Mononuclear cell (primary cell): ENCODE measurements at regions not wholly inside any gene's neighbourhood (a gene's known extent, or its start where the extent isn't known, plus 50 kb on each side); places are given as distances from the start of the nearest gene placed in this dataset.

Experiments used
- H3K27me3 ChIP-seq: 2 replicates; pipeline ENCODE4 v1.6.0; 2011; ENCODE audit warnings: low read length, control low read depth; ENCODE audit not compliant: insufficient read depth
- H3K4me1 ChIP-seq: 2 replicates; pipeline ENCODE4 v1.5.1; 2011; ENCODE audit warnings: mild to moderate bottlenecking, low read length, control low read depth; ENCODE audit not compliant: insufficient read depth
- H3K4me3 ChIP-seq: 2 replicates; pipeline ENCODE4 v1.5.1; 2011; ENCODE audit warnings: mild to moderate bottlenecking, low read length, moderate library complexity
- H3K9me3 ChIP-seq: 2 replicates; pipeline ENCODE4 v1.5.1; 2011; ENCODE audit warnings: low read depth, mild to moderate bottlenecking, control low read depth, low read length

DNA sequence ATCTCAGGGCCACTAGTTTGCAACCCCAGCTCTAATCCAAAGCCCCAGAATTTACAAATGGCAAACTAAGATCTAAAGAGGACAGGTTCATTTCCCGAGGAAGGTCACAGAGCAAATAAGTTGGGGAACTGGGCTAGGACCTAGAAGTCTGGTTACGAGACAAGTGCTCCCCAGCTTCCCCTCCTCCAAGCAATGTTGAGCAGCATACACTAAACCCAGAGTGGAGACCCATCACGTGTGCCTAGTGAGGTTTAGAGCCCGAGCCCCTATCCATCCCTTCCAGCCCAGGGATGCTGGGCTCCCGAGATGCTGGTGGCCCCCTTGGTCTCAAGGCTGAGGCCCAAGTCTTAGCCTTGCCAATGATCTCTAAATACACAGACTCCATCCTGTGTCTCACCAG is 209.5 kb upstream of the ZMIZ1 start:
- H3K4me3 ChIP-seq: no peak overlapping the region
- no peaks in the 10 kb centered on the region for H3K9me3 ChIP-seq
- H3K27me3 ChIP-seq: no peaks in the 10 kb centered on the region
- no peaks in the 10 kb centered on the region for H3K4me1 ChIP-seq

DNA sequence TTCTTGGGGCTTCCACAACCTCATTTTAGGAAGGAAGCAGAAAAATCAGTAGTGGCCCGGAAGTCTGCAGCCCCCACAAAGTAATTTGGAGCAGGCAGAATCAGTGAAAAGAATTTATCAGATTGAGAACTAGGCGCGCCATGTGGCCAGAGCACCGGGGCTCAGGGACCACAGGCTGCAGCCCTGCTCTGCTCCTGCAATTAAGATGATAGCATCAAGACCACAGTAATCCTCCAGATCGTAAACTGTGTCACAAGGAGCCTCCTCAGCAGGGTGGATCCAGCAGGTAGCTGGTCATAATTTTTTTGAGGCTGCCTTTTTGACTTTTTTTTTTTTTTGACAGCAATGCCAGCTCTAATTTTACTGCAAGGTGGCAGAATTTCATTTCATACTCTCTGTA is 209.0 kb upstream of the ZMIZ1 start:
- no peak overlapping the region for H3K4me3 ChIP-seq
- no peaks in the 10 kb centered on the region for H3K4me1 ChIP-seq
- H3K9me3 ChIP-seq: no peaks in the 10 kb centered on the region
- no peaks in the 10 kb centered on the region for H3K27me3 ChIP-seq

DNA sequence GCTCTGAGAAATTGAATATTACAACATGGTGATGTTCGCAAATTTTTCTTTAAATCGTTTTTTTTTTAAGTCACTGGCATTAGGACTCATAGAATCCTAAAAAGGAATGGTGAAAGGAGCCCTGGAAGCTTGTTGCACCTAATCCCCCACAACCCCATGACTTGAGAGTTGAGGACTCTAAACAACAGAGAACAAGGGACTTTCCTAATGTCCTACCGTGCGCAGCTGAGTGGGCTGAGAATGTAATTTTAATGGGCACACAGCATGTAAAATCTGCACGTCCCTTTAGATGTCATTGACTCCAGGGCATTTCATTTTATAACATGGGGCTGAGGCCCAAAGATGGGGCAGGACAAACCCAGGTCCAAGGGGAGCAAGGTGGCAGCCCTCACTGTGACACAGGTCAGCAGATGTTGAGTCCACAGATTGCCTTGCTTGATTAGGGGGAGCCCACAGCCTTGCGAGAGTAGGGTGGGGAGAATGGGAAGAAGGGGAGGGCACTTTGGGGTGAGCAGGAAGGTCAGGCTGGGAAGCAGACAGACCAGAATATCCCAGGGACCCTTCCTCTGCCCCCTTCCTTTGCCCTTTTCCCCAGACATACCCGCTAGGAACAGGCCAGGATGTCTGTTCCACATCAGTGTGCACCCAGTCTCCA is 208.4 kb upstream of the ZMIZ1 start:
- H3K27me3 ChIP-seq: no peaks in the 10 kb centered on the region
- H3K4me1 ChIP-seq: no peaks in the 10 kb centered on the region
- H3K9me3 ChIP-seq: no peaks in the 10 kb centered on the region
- no peak overlapping the region for H3K4me3 ChIP-seq

DNA sequence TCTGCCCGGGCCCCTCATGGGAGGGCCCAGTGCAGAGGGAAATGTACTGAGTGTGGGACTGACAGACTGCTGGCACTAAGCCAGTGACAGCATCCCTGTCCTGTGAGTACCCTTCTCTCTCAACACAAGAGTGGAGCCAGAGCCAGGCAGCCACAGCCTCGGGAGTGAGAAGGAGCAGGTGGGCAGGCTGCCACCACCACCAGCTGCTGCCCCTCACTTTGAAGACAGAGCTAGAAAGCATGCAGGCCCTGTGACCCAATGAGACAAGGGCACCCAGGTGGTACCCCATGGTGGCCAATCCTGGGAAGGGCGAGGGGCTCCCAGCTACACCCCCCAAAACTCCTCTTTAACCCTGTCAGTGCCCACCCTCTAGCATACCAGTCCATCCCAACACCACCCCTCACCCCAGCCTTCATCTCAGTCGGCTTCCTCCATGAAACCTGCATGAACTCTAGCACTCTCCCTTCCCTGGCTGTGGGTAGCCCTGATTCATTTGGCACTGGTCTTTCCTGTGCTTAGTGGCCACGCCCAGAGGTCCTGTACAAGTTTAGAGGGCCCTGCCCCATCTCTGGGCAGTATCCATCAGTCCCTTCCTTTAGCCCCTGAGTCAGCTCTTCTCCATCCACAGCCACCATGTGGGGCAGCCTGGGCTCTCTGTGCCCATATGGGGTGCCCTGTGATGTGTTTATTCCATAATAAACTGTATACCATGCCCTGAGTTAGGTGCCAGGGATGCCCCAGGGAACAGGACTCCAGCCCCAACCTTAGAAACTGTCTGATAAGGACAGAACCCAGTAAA is 207.0 kb upstream of the ZMIZ1 start:
- Histone ChIP-seq H3K27me3 (no peaks in the 10 kb centered on the region), H3K9me3 (no peaks in the 10 kb centered on the region), H3K4me1 (no peaks in the 10 kb centered on the region)

DNA sequence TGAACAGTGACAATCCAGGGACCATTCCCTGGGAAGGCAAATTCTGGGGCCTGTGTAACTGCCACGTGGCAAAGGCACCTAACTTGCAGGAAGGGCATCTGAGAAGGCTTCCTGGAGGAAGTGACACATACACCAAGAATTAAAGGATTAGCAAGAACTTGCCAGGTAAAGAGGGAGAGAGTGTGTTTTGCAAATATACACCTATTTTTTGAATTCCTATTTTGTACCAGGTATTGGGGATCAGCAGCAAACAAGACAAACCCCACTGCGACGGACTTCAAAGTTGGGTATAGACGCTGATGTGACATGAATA is 206.5 kb upstream of the ZMIZ1 start:
- H3K4me3 ChIP-seq: no peak overlapping the region
- no peaks in the 10 kb centered on the region for H3K9me3 ChIP-seq
- H3K27me3 ChIP-seq: no peaks in the 10 kb centered on the region
- no peaks in the 10 kb centered on the region for H3K4me1 ChIP-seq

More for the DNA sequence above, 207.0 kb upstream of the ZMIZ1 start:
- no peak overlapping the region for H3K4me3 ChIP-seq

DNA sequence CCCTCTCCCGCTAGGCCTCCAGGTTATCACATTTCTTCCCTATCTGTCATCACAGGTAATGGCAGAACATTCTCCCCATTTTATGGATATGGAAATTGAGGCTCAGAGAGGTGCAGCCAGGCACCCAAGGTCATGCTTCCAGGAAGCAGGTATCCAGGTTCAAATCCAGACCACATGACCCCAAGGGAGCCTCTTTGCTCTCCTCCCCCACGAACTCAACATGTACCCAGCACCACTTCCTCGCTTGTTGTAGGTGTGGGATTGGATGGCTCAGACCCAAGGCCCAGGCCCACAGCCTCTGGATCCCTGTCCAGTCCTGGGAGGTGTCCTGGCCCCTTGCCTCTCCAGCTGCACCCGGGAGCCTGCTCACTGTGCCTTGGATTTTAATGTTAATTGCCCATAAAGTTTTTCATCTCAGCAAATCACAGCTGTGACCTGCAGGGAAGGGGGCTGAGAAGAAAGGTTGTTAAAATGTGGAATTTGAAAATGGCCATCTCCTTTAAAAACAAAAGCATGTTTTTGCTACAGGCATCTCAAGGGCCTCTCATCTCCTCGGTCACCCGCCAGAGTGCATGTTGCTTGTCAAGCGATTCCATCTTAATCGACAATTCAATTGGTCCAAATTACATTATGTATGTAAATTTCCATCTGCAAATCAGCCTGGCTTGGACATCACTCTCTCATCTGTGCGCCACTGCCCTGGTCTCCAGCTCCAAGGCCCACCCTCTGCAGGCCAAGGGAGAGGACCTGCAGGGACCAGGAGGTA is 205.4 kb upstream of the ZMIZ1 start:
- H3K4me1 ChIP-seq: no peaks in the 10 kb centered on the region
- no peaks in the 10 kb centered on the region for H3K27me3 ChIP-seq
- no peaks in the 10 kb centered on the region for H3K9me3 ChIP-seq
- no peak overlapping the region for H3K4me3 ChIP-seq

DNA sequence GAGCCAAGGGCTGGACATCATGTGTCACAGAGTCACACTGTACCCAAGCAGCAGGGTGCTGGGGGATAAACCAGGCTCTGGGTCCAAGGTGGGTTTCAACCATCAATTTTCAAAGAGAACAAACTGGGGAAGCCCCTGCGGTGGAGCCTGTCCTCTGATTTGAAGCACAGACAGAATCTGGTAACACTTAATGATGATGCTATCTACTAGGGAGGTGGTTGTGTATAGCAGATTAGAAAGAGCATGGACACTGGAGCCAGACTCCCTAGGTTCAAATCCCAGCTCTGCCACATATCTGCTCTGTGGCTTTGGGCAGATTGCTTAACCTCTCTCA is 204.9 kb upstream of the ZMIZ1 start:
- Histone ChIP-seq H3K4me3 (no peak overlapping the region), H3K4me1 (no peaks in the 10 kb centered on the region), H3K9me3 (no peaks in the 10 kb centered on the region), H3K27me3 (no peaks in the 10 kb centered on the region)

DNA sequence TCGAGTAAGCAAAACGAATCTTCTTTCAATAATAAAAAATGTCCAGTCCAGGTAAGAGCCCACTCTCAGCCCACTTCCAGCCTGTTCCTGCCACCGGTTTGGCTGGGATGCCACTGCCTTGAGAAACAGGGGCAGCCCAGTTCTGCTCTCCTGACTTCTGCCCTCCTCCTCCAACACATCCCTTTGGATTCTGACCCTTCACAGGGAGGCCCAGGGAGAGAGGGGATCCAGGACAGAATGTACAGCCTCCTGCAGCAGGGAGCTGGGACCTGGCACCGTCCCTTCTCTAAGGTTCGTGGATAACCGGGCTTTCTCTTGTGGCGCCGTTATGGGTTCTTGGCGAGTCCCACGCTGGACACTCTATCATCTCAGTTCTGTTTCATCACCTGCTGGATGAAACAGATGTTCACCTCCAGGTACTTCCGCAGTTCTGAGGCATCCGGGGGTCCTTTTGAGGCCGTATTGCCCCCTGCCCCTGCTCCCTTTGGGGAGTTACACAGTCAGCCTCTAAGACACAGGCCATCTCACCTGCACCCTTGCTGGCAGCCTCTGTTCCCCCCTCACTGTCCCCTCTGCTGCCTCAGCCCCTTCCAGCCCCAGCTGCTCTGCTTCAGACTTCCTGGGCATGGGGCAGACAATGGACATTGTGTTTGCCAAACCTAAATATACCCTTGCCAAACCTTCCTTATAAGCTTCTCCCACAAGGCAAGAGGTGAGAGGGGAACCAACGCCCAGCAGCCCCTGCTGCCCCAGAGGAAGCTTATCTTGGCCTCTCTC is 203.8 kb upstream of the ZMIZ1 start:
- H3K27me3 ChIP-seq: no peaks in the 10 kb centered on the region
- no peaks in the 10 kb centered on the region for H3K4me1 ChIP-seq
- no peaks in the 10 kb centered on the region for H3K9me3 ChIP-seq
- H3K4me3 ChIP-seq: no peak overlapping the region

DNA sequence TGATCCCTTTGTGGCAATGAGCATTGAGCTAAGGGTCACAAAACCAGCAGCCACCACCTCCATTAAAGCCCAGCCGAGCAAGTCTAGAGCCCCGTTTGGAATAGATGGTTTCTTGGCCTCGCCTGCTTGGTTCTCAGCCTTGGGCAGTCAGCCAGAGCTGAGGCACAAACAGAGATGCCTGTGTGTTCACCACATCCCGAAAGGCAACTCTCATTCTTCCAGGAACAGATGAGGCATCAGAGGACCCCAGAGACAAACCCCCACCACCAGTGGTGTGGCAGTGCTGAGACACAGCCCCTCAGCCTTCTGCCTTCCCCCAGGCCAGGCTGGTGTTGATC is 203.3 kb upstream of the ZMIZ1 start:
- Histone ChIP-seq H3K4me1 (no peaks in the 10 kb centered on the region), H3K4me3 (no peak overlapping the region)

DNA sequence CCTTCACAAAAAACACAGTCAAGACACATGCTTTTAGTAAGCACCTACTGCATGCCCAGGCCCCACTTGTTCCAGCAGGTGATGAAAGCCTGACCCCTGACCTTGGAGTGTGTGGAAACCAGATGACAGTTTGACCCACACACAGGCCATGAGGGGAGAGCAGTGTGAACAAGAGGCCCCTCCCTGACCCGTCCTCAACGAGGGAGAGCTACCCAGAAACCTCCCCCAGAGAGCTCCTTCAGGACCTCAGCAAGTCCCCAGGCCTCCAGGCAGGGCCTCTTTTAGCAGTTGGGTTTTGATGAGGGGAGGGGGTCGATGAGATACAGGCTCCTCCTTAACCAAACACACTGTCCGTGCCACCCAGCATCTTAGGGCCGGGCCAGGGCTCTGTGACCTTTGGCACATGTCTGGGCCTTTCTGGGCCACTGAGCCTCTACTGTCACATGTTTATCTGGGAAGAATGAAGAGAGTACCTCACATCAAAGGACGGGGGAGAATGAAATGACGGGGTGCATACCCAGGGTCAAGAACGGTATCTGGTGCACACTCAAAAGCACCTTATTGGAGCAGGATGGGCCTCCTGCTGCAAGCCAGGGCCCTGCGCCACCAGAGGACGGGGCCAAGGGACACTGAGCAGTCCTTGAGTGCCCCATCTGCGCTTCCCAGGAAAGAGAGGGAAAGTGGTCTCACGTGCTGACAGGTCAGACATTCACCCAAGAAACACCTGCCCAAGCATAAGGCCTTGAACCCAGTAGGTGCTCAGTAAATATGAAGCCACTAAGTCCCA is 202.6 kb upstream of the ZMIZ1 start:
- Histone ChIP-seq H3K27me3 (peaks cover 4% of the 10 kb centered on the region), H3K9me3 (no peaks in the 10 kb centered on the region), H3K4me1 (no peaks in the 10 kb centered on the region), H3K4me3 (no peak overlapping the region)

More for the DNA sequence above, 203.3 kb upstream of the ZMIZ1 start:
- peaks cover under 1% of the 10 kb centered on the region for H3K27me3 ChIP-seq
- no peaks in the 10 kb centered on the region for H3K9me3 ChIP-seq

DNA sequence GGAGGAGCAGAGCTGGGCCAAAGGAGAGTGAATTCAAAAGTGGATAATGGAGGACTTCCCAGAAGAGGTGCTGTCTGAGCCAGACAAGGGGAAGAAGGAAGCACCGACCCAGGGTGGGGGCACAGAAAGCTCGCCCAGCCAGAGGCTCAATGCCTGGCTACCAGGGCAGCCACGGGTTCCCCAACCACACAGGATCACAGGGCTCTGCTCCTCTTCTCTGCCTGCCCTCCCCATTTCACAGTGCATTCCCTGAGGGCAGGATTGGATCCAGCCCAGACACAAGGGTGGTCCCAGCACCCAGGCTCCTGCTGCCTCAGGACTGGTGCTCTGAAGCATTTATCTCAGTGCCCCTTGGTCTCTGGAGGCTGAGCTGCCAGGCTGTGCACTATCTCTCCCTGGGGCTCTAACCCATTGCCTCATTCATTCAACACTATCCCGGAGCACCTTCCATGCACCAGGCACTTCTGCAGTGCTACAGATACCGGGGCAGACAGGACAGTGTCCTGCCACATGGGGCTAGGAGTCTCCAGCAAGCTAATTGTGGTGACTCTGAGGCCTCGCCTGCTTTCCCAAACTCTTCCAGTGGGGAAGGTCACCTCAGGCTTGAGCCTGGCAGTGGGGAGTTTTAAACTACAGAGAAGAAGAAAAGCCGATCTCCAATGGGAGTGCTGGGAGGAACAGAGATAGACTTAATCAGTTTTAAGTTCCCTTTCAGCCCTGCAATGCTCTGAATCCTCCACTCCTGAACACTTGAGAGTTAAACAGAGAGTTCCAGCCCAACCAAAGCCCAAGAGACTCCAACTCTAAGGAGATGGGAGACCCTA is 201.8 kb upstream of the ZMIZ1 start:
- Histone ChIP-seq H3K4me3 (no peak overlapping the region), H3K9me3 (no peaks in the 10 kb centered on the region), H3K4me1 (no peaks in the 10 kb centered on the region), H3K27me3 (peaks cover 4% of the 10 kb centered on the region)

DNA sequence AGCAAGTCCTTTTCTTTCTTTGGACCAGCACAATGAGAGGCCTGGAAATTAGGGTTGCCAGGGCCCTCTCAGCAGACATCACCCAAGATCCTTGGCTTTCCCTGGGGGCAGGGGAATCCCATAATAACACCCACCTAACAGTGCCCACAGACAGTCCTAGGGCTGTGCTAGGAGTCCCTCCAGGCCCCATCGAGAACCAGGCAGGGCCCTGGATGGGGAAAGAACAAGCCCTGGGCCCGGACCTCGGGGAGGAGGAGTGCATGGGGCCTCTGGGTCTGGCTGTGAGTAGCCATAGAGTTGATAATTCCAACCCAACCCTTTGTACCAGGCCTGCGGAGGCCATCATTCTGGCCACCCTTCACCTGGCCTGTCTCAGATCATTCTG is 201.2 kb upstream of the ZMIZ1 start:
- H3K4me3 ChIP-seq: no peak overlapping the region
- peaks cover 4% of the 10 kb centered on the region for H3K27me3 ChIP-seq
- H3K9me3 ChIP-seq: no peaks in the 10 kb centered on the region
- H3K4me1 ChIP-seq: no peaks in the 10 kb centered on the region

DNA sequence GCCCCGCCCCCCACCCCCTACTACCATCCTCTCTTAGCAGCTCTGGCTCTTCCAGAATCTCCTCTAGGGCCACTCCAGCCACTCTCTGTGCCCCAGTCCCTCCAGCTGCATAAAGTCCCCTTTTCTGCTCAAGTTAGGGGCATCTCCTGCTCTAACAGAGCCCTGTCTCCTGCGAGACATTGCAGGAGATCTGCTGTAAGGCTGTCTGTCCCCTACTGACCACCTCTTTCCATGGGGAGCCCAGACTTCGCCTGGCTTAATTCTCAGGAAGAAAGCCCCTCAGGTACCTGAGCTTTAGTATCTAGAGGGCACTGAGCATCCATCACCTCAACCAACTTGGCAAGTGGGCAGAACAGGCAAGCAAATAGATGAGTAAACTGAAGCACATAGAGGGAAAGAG is 200.7 kb upstream of the ZMIZ1 start:
- H3K27me3 ChIP-seq: peaks cover 4% of the 10 kb centered on the region
- H3K4me3 ChIP-seq: no peak overlapping the region
- H3K4me1 ChIP-seq: no peaks in the 10 kb centered on the region
- no peaks in the 10 kb centered on the region for H3K9me3 ChIP-seq

DNA sequence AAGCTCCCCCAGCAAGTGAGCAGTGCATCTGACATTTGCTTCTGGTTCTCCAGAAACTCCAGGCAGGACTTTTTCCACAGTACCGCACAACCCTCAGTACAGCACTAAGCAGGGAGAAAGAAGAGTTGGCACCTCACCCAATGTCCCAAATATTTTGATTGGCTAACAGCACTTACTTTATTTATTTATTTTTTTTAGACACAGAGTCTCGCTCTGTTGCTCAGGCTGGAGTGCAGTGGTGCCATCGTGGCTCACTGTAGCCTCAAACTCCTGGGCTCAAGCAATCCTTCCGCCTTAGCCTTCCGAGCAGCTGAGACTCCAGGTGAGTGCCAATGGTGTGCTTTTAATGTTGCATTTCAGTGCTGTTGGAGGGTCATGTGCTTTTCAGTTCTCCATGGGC is 200.3 kb upstream of the ZMIZ1 start:
- no peaks in the 10 kb centered on the region for H3K4me1 ChIP-seq
- H3K9me3 ChIP-seq: no peaks in the 10 kb centered on the region
- no peak overlapping the region for H3K4me3 ChIP-seq
- H3K27me3 ChIP-seq: peaks cover 4% of the 10 kb centered on the region
